GM20000 (cell line): ENCODE measurements at regions not wholly inside any gene's neighbourhood (a gene's known extent, or its start where the extent isn't known, plus 50 kb on each side); places are given as distances from the start of the nearest gene placed in this dataset.

ENCODE experiments used
- DNase-seq: peaks from one replicate; pipeline ENCODE4 v3.0.0; 2012; ENCODE audit warnings: low spot score
- CTCF ChIP-seq: IDR thresholded peaks from 2 replicates; pipeline ENCODE4 v1.5.1; 2012; ENCODE audit warnings: mild to moderate bottlenecking, control low read depth; ENCODE audit errors: extremely low read depth, missing control alignments

- no peak for DNase-seq
- TF ChIP-seq CTCF, result no peak
Measured at GRCh38 chr1:104593413-104594187, 843.9 kb downstream of the AMY1C start.

GRCh38 chr1:104617474-104617873 is 867.8 kb downstream of the AMY1C start:
- TF ChIP-seq CTCF, result no peak
- no peak for DNase-seq

- no peak for DNase-seq
- no peak for TF ChIP-seq CTCF
Measured at GRCh38 chr1:104621221-104621620, 871.5 kb downstream of the AMY1C start.

GRCh38 chr1:104624538-104624937 is 874.8 kb downstream of the AMY1C start:
- no peak for TF ChIP-seq CTCF

GRCh38 chr1:104629589-104629988 is 879.9 kb downstream of the AMY1C start:
- no peak for TF ChIP-seq CTCF
- DNase-seq, result no peak

More at GRCh38 chr1:104624538-104624937, 874.8 kb downstream of the AMY1C start:
- no peak for DNase-seq

GRCh38 chr1:104630567-104631149 is 881.0 kb downstream of the AMY1C start:
- no peak for TF ChIP-seq CTCF
- no peak for DNase-seq

GRCh38 chr1:104636581-104636980 is 886.9 kb downstream of the AMY1C start:
- peak; percentile 11 for DNase-seq
- no peak for TF ChIP-seq CTCF
